CD4-positive, alpha-beta T cell (primary cell): ENCODE measurements at regions not wholly inside any gene's neighbourhood (a gene's known extent, or its start where the extent isn't known, plus 50 kb on each side); places are given as distances from the start of the nearest gene placed in this dataset.

Experiments
- ATAC-seq: fragments of 200-7000 bp; cut with Tn5 transposase; one replicate; pipeline ENCODE4 v1.10.0; 2022; ENCODE audit warnings: mild to moderate bottlenecking; ENCODE audit not compliant: poor library complexity
- CTCF ChIA-PET: fragments of 350-600 bp; sonication (Branson Sonifier 250); formaldehyde crosslinking; loops from one replicate; lab custom pipeline; 2021; ENCODE audit warnings: antibody characterized with exemption, inconsistent platforms; lab: Charles Lee
- POLR2A ChIA-PET: fragments of 350-600 bp; sonication (Branson Sonifier 250); formaldehyde crosslinking; loops from one replicate; lab custom pipeline; 2021; ENCODE audit warnings: antibody characterized with exemption, inconsistent platforms; lab: Charles Lee
- DNase-seq, 14 experiments: peaks; one replicate each; pipeline ENCODE4 v3.0.0-alpha.2; 2013 to 2020; ENCODE audit warnings: mixed read lengths in 2 of 14
- H3K27ac ChIP-seq, 2 donors: one replicate each; pipeline versions ENCODE4 v1.5.1 to v1.7.0; 2013; ENCODE audit warnings: low read length in 2 of 2, low read depth in 1 of 2, mild to moderate bottlenecking in 1 of 2
- H3K27me3 ChIP-seq, 2 experiments: 1 replicate in 1 of 2; 2 replicates in 1 of 2; pipeline versions ENCODE4 v1.6.1 to v1.7.0; 2013; ENCODE audit warnings: low read length in 2 of 2, control low read depth in 1 of 2, mild to moderate bottlenecking in 1 of 2, moderate library complexity in 1 of 2; ENCODE audit not compliant: insufficient read depth in 2 of 2, control insufficient read depth in 1 of 2
- H3K36me3 ChIP-seq: one replicate; pipeline ENCODE4 v1.6.1; 2013; ENCODE audit warnings: low read length, control low read depth; ENCODE audit not compliant: insufficient read depth
- H3K4me1 ChIP-seq: one replicate; pipeline ENCODE4 v1.6.1; 2013; ENCODE audit warnings: low read length, control low read depth; ENCODE audit not compliant: insufficient read depth
- H3K4me3 ChIP-seq: one replicate; pipeline ENCODE4 v1.5.1; 2013; ENCODE audit warnings: mild to moderate bottlenecking, low read length, moderate library complexity
- H3K9me3 ChIP-seq, 2 experiments: 1 replicate in 1 of 2; 2 replicates in 1 of 2; pipeline versions ENCODE4 v1.6.1 to v1.7.0; 2013; ENCODE audit warnings: low read length in 2 of 2, mild to moderate bottlenecking in 2 of 2, control low read depth in 1 of 2, moderate library complexity in 1 of 2; ENCODE audit not compliant: control insufficient read depth in 1 of 2, insufficient read depth in 1 of 2
- H3K27ac Mint-ChIP-seq: one replicate; pipeline ENCODE4 v1.8.0; 2020; ENCODE audit warnings: mixed read lengths
- H3K27me3 Mint-ChIP-seq: one replicate; pipeline ENCODE4 v1.8.0; 2021; ENCODE audit warnings: mixed read lengths
- H3K36me3 Mint-ChIP-seq: one replicate; pipeline ENCODE4 v1.8.0; 2021; ENCODE audit warnings: low read depth, mixed read lengths
- H3K4me1 Mint-ChIP-seq: one replicate; pipeline ENCODE4 v1.8.0; 2021; ENCODE audit warnings: low read depth, mixed read lengths
- H3K4me3 Mint-ChIP-seq: one replicate; pipeline ENCODE4 v1.8.0; 2020; ENCODE audit warnings: mild to moderate bottlenecking, mixed read lengths
- H3K9me3 Mint-ChIP-seq: one replicate; pipeline ENCODE4 v1.8.0; 2020; ENCODE audit warnings: mixed read lengths
- intact Hi-C, 2 experiments: fragments of 100-400 bp; cut with DNase I in 1 of 2; cut with micrococcal nuclease in 1 of 2; formaldehyde crosslinking; loops; one replicate each; pipeline versions ENCODE4 v1.15.1 to v1.9.0; 2023 to 2025; cut with DNase I, micrococcal nuclease
- TF ChIP-seq, protein P1 (sequence below): fragments of 200-600 bp; IDR thresholded peaks from one replicate; pipeline ENCODE4 v1.8.0; 2022; ENCODE audit warnings: antibody characterized with exemption, mild to moderate bottlenecking

DNA sequence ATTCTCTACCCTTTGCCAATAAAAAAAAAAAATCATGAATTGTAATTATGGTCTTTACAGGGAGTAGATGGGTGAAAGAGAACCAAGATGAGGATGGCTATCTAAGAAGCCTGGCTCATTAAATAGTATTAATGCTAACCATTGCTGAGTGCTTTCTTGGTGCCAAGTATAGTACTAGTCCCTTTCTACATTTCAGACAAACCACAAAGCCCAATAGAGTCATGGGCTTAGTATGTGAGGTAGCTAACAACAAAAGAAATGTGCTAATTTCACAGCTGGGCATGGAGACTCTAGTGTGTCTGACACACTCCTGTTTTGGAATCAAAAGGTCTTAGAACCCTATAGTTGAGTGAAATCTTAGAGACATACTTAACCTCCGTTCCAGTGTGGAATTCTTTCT, 84.5 kb upstream of the ESRRG start:
- no peaks in the 10 kb centered on the region for H3K9me3 Mint-ChIP-seq
- Histone ChIP-seq H3K27ac (no peak overlapping the region), H3K9me3 (no peaks in the 10 kb centered on the region), H3K4me1 (no peaks in the 10 kb centered on the region), H3K4me3 (no peak overlapping the region), H3K27me3 (no peaks in the 10 kb centered on the region), H3K36me3 (no peaks in the 10 kb centered on the region)
- ATAC-seq, result no peak
- H3K4me3 Mint-ChIP-seq, result no peak overlapping the region
- POLR2A ChIA-PET, result no interaction called here
- no peaks in the 10 kb centered on the region for H3K27me3 Mint-ChIP-seq
- no peak overlapping the region for H3K27ac Mint-ChIP-seq
- no peaks in the 10 kb centered on the region for H3K36me3 Mint-ChIP-seq
- DNase-seq, result no peak
- TF ChIP-seq, protein P1, sequence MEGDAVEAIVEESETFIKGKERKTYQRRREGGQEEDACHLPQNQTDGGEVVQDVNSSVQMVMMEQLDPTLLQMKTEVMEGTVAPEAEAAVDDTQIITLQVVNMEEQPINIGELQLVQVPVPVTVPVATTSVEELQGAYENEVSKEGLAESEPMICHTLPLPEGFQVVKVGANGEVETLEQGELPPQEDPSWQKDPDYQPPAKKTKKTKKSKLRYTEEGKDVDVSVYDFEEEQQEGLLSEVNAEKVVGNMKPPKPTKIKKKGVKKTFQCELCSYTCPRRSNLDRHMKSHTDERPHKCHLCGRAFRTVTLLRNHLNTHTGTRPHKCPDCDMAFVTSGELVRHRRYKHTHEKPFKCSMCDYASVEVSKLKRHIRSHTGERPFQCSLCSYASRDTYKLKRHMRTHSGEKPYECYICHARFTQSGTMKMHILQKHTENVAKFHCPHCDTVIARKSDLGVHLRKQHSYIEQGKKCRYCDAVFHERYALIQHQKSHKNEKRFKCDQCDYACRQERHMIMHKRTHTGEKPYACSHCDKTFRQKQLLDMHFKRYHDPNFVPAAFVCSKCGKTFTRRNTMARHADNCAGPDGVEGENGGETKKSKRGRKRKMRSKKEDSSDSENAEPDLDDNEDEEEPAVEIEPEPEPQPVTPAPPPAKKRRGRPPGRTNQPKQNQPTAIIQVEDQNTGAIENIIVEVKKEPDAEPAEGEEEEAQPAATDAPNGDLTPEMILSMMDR, result no peak
- intact Hi-C loops, result no loop called here
- no peaks in the 10 kb centered on the region for H3K4me1 Mint-ChIP-seq
- CTCF ChIA-PET, result no interaction called here

- no peaks in the 10 kb centered on the region for H3K9me3 Mint-ChIP-seq
- no peak overlapping the region for H3K27ac Mint-ChIP-seq
- TF ChIP-seq, protein P1, result no peak
- no peaks in the 10 kb centered on the region for H3K4me1 Mint-ChIP-seq
- H3K27me3 Mint-ChIP-seq, result no peaks in the 10 kb centered on the region
- no peaks in the 10 kb centered on the region for H3K9me3 ChIP-seq
- no peak overlapping the region for H3K4me3 ChIP-seq
- no peak overlapping the region for H3K4me3 Mint-ChIP-seq
- H3K36me3 ChIP-seq, result no peaks in the 10 kb centered on the region
- no peak for DNase-seq
- intact Hi-C loops, result no loop called here
- H3K4me1 ChIP-seq, result no peaks in the 10 kb centered on the region
- no peaks in the 10 kb centered on the region for H3K36me3 Mint-ChIP-seq
- H3K27ac ChIP-seq, result no peak overlapping the region
- ChIA-PET CTCF (no interaction called here), POLR2A (no interaction called here)
- H3K27me3 ChIP-seq, result no peaks in the 10 kb centered on the region
- no peak for ATAC-seq
These were observed 82.7 kb upstream of the ESRRG start for GRCh38 chr1:216805953-216806352.

GRCh38 chr1:216805233-216805632, 82.0 kb upstream of the ESRRG start:
- H3K4me3 Mint-ChIP-seq, result no peak overlapping the region
- H3K4me1 Mint-ChIP-seq, result no peaks in the 10 kb centered on the region
- H3K27me3 Mint-ChIP-seq, result no peaks in the 10 kb centered on the region

More at GRCh38 chr1:216805233-216805632, 82.0 kb upstream of the ESRRG start:
- TF ChIP-seq, protein P1, result no peak
- H3K9me3 Mint-ChIP-seq, result no peaks in the 10 kb centered on the region
- H3K4me3 ChIP-seq, result no peak overlapping the region
- H3K27ac ChIP-seq, result no peak overlapping the region
- CTCF ChIA-PET, result no interaction called here
- no peaks in the 10 kb centered on the region for H3K27me3 ChIP-seq
- POLR2A ChIA-PET, result no interaction called here
- DNase-seq (no peak), ATAC-seq (no peak)
- no peaks in the 10 kb centered on the region for H3K36me3 Mint-ChIP-seq
- no peaks in the 10 kb centered on the region for H3K9me3 ChIP-seq
- no peak overlapping the region for H3K27ac Mint-ChIP-seq
- intact Hi-C loops, result no loop called here
- H3K36me3 ChIP-seq, result no peaks in the 10 kb centered on the region
- H3K4me1 ChIP-seq, result no peaks in the 10 kb centered on the region
